HFFc6 (cell line): ENCODE measurements at regions not wholly inside any gene's neighbourhood (a gene's known extent, or its start where the extent isn't known, plus 50 kb on each side); places are given as distances from the start of the nearest gene placed in this dataset.

Experiments
- DNase-seq: peaks from one replicate; pipeline ENCODE4 v3.0.0-alpha.2; 2018
- H3K27ac Mint-ChIP-seq: 2 replicates; pipeline ENCODE4 v1.8.0; 2020; ENCODE audit warnings: mild to moderate bottlenecking, mixed read lengths
- H3K27me3 Mint-ChIP-seq: 2 replicates; pipeline ENCODE4 v1.8.0; 2021; ENCODE audit warnings: mild to moderate bottlenecking, moderate library complexity, mixed read lengths; ENCODE audit not compliant: insufficient read depth
- H3K36me3 Mint-ChIP-seq: 2 replicates; pipeline ENCODE4 v1.8.0; 2021; ENCODE audit warnings: low read depth, mixed read lengths
- H3K4me1 Mint-ChIP-seq: 2 replicates; pipeline ENCODE4 v1.8.0; 2020; ENCODE audit warnings: low read depth, mixed read lengths
- H3K4me3 Mint-ChIP-seq: 2 replicates; pipeline ENCODE4 v1.8.0; 2020; ENCODE audit warnings: mild to moderate bottlenecking, moderate library complexity, mixed read lengths
- H3K9me3 Mint-ChIP-seq: 2 replicates; pipeline ENCODE4 v1.8.0; 2020; ENCODE audit warnings: mild to moderate bottlenecking, mixed read lengths
- CTCF ChIP-seq: fragments of 200-600 bp; sonication (generic); IDR thresholded peaks from 2 replicates; pipeline ENCODE4 v1.5.0; 2021; ENCODE audit warnings: antibody characterized with exemption, mild to moderate bottlenecking

GRCh38 chr10:44066527-44067255 lies 318.2 kb downstream of the CXCL12 start:
- H3K27me3 Mint-ChIP-seq, result peaks cover 2% of the 10 kb centered on the region; the same call in 1 of the 2 replicates
- no peak for DNase-seq
- H3K27ac Mint-ChIP-seq, result no peak overlapping the region
- TF ChIP-seq CTCF, result no peak
- no peaks in the 10 kb centered on the region for H3K9me3 Mint-ChIP-seq
- no peak overlapping the region for H3K4me3 Mint-ChIP-seq
- H3K36me3 Mint-ChIP-seq, result no peaks in the 10 kb centered on the region
- peaks cover 26% of the 10 kb centered on the region for H3K4me1 Mint-ChIP-seq

- Mint-ChIP-seq H3K4me3 (no peak overlapping the region), H3K27ac (no peak overlapping the region), H3K9me3 (no peaks in the 10 kb centered on the region), H3K36me3 (no peaks in the 10 kb centered on the region), H3K27me3 (peaks cover 4% of the 10 kb centered on the region; the same call in 1 of the 2 replicates), H3K4me1 (peaks cover 19% of the 10 kb centered on the region)
- no peak for TF ChIP-seq CTCF
- DNase-seq, result no peak
These were observed 318.9 kb downstream of the CXCL12 start for GRCh38 chr10:44065788-44066526.

DNA sequence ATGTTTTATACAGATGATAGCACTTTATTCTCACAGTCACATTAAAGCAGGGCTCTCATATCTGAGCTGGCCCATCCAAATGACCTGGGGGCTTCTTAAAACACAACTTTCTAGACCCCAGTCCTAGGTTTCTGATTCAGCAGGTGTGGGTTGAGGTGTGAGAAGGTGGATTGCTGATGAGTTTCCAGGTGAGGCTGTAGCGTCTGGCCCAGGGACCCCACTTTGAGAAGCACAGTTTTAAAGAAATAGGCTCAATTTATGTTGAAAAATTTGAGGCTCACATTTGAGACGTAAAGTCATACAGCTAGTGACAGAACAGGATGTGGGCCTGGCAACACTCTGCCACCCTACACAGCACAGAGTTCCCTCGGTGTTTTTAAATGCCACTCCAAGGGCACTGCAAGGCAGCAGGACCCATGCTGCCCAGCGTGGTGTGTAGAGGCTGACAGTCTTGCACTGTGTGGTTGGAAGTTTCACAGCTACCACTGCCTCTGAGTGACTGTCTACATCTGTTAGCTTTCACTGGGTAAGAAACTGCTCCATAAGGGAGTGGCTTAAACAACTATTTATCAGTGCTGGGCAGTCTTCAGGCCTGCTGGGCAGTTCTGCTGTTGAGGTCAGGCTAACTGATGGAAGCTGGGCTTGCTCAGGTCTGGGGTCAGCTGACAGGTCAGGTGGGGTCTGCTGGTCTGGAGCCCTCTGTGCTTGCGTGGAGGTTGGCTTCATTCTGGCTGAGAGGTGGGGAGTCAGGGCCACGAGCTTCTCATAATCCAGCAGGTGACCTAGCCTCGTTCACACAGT lies 319.7 kb downstream of the CXCL12 start:
- no peak for TF ChIP-seq CTCF
- no peaks in the 10 kb centered on the region for H3K36me3 Mint-ChIP-seq
- no peak for DNase-seq
- H3K27ac Mint-ChIP-seq, result no peak overlapping the region
- H3K9me3 Mint-ChIP-seq, result no peaks in the 10 kb centered on the region
- H3K4me3 Mint-ChIP-seq, result no peak overlapping the region
- peaks cover 15% of the 10 kb centered on the region for H3K4me1 Mint-ChIP-seq
- peaks cover 10% of the 10 kb centered on the region for H3K27me3 Mint-ChIP-seq

GRCh38 chr10:44064317-44064716 lies 320.6 kb downstream of the CXCL12 start:
- H3K27me3 Mint-ChIP-seq, result peaks cover 12% of the 10 kb centered on the region
- no peak for TF ChIP-seq CTCF
- H3K36me3 Mint-ChIP-seq, result no peaks in the 10 kb centered on the region
- H3K4me1 Mint-ChIP-seq, result peaks cover 11% of the 10 kb centered on the region
- no peak overlapping the region for H3K4me3 Mint-ChIP-seq
- DNase-seq, result no peak
- H3K27ac Mint-ChIP-seq, result no peak overlapping the region
- no peaks in the 10 kb centered on the region for H3K9me3 Mint-ChIP-seq

DNA sequence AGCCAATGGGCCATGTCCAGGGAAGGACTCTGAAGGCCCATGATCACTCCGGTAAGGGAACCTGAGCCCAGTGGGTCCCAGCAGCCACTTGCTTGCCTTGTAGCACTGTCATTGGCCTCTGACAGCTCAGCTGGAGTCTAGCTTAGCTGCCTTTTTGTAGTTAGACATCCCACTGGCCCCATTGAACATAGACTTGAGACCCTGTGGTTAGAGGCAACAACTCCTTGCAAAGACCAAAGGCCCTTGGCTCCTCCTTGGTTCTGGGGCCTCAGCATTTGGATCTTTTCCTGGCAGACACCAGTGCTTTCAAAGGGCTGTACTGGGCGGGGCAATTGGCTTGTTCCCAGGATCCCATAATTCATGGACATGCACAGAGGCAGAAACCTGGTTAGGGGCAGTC lies 321.2 kb downstream of the CXCL12 start:
- Mint-ChIP-seq H3K4me3 (no peak overlapping the region), H3K4me1 (peaks cover 5% of the 10 kb centered on the region), H3K27ac (no peak overlapping the region), H3K36me3 (no peaks in the 10 kb centered on the region), H3K9me3 (no peaks in the 10 kb centered on the region), H3K27me3 (peaks cover 16% of the 10 kb centered on the region)
- DNase-seq, result no peak
- no peak for TF ChIP-seq CTCF
